T-helper 2 cell treated with Interferon-gamma antibody and Interleukin-4, amounts not matched to agents 100 ng/mL and 5 ng/mL, for 36 hours (primary cell): ENCODE measurements at regions not wholly inside any gene's neighbourhood (a gene's known extent, or its start where the extent isn't known, plus 50 kb on each side); places are given as distances from the start of the nearest gene placed in this dataset.
"Not testable (repeated sequence)": the region's sequence is repeated elsewhere in the genome, so short reads cannot be mapped to it uniquely, and the experiment has no call there.

Source experiments
- intact Hi-C: fragments of 100-400 bp; cut with micrococcal nuclease; formaldehyde crosslinking; loops from one replicate; pipeline ENCODE4 v1.15.1; 2023

- intact Hi-C loops = no loop called here
Measured at GRCh38 chr19:28010656-28011055, 1202.3 kb downstream of the UQCRFS1 start.

GRCh38 chr19:28009696-28010095 is 1203.3 kb downstream of the UQCRFS1 start:
- intact Hi-C loops = no loop called here

GRCh38 chr19:28008695-28009094 is 1204.3 kb downstream of the UQCRFS1 start:
- intact Hi-C loops = no loop called here

- intact Hi-C loops = no loop called here
Measured at GRCh38 chr19:28003543-28003942, 1209.4 kb downstream of the UQCRFS1 start.

GRCh38 chr19:27997069-27997468 is 1215.9 kb downstream of the UQCRFS1 start:
- intact Hi-C loops = no loop called here

- intact Hi-C loops = no loop called here
Measured at GRCh38 chr19:27993619-27994570, 1219.1 kb downstream of the UQCRFS1 start.

DNA sequence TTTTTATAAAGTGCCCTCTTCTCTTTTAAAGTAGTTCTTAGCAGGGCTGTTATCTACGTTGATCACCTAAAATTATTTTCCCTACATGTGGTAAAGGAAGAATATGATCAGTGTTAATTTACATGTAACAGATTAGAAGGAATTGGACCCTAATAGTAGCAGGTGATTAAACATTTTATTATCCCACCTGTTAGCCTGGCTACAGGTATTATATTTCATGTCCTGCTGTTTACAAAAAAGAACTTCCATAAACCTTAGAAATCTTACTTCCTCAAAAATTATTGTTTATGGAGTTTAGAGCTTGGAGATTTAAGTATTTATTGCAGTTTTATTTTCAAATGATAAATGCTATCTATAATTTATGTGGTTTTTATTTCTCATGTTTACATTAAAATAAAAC is 1226.7 kb downstream of the UQCRFS1 start:
- intact Hi-C loops = no loop called here

GRCh38 chr19:27975419-27976005 is 1237.4 kb downstream of the UQCRFS1 start:
- intact Hi-C loops = no loop called here

GRCh38 chr19:27974082-27974513 is 1238.9 kb downstream of the UQCRFS1 start:
- intact Hi-C loops = no loop called here

GRCh38 chr19:27972291-27973040 is 1240.5 kb downstream of the UQCRFS1 start:
- intact Hi-C loops = no loop called here

DNA sequence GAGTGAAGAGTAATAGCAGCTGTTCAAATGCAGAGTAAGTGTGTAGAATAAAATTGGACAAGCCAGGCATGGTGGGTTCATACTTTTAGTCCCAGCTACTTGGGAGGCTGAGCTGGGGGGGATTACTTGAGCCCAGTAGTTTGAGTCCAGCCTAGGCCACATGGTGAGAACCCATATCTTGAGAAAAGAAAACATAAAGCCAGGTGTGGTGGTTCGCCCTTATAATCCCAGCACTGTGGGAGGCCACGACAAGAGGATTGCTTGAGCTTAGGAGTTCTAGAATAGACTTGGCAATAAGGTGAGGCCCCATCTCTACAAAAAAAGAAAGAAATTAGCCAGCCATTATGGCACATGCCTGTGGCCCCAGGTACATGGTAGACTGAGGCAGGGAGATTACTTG is 1241.1 kb downstream of the UQCRFS1 start:
- intact Hi-C loops = no loop called here

- intact Hi-C loops = no loop called here
Measured at GRCh38 chr19:27971071-27971470, 1241.9 kb downstream of the UQCRFS1 start.

GRCh38 chr19:27966390-27966816 is 1246.5 kb downstream of the UQCRFS1 start:
- intact Hi-C loops = loop anchor here (2.0 kb wide), 1 partner anchor 358 kb away; no protein-coding TSS in a partner anchor

GRCh38 chr19:27964185-27964584 is 1248.8 kb downstream of the UQCRFS1 start:
- intact Hi-C loops = no loop called here

DNA sequence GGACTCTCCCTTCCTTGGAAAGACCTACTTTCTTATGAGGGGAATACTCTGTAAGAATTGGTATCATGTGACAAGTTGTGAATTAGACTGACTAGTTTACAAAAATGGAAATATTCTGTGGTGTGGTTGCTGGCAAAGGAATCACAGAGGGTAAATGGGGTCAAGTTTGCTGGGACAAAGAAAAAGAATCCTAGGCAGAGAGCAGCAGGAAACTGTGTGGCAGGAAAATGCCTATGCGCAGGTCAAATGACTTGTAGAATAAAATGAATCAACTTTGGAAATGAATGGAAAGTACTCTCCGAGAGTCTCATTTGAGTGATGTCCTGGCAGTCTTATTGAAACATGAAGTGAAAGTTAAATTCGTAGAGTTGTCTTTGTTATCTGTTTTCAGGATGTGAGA is 1250.7 kb downstream of the UQCRFS1 start:
- intact Hi-C loops = no loop called here

- intact Hi-C loops = no loop called here
Measured at GRCh38 chr19:27955485-27956480, 1257.2 kb downstream of the UQCRFS1 start.

DNA sequence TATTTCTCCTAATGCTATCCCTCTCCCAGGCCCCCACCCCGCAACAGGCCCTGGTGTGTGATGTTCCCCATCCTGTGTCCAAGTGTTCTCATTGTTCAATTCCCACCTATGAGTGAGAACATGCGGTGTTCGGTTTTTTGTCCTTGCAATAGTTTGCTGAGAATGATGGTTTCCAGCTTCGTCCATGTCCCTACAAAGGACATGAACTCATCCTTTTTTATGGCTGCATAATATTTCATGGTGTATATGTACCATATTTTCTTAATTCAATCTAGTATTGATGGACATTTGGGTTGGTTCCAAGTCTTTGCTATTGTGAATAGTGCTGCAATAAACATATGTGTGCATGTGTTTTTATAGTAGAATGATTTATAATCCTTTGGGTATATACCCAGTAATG is 1270.3 kb downstream of the UQCRFS1 start:
- intact Hi-C loops = not testable (repeated sequence)

DNA sequence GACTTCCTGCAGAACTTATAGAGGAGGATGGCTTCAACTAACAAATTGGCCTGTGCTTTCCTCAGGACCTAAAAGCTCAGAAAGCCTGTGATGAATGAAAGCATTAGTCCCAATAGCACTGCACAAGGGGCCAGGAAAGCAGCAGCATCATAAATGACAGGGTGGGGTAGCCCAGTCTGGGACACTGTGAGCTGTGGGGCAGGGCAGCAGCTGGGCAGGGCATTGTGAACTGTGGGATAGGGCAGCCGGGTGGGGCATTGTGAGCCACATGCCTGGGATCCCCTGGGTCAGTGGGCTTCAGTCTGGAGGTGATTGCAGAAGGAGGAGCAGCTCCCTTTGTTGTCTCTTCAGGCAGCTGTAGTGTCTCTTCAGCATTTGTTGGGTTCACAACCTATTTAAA is 1276.8 kb downstream of the UQCRFS1 start:
- intact Hi-C loops = no loop called here

DNA sequence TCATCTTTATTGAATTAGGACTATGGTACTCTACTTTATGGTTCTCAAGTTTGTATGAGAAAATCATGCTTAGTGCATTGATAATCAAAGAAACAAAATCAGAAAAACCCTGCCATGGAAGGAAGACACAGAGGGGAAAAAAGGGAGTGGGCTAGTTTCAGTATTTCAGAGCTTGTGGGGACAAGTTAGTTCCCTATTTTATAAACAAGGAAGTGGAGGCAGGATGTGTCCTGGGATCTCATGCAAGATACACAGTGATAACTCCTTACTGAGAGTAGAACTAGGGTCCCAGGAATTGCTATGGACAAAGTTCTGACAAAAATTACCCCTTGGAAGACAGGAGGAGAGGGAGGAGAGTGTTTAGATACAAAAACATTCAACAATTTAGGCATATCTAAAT is 1277.3 kb downstream of the UQCRFS1 start:
- intact Hi-C loops = no loop called here

- intact Hi-C loops = no loop called here
Measured at GRCh38 chr19:27929399-27929798, 1283.6 kb downstream of the UQCRFS1 start.

GRCh38 chr19:27925202-27925601 is 1287.7 kb downstream of the UQCRFS1 start:
- intact Hi-C loops = no loop called here
